HepG2 (cell line): ENCODE measurements at regions not wholly inside any gene's neighbourhood (a gene's known extent, or its start where the extent isn't known, plus 50 kb on each side); places are given as distances from the start of the nearest gene placed in this dataset.
A peak's percentile ranks its signal among the peaks of the same experiment; 100 is the strongest.

Source experiments
- ARNTL ChIP-seq: sonication (generic); formaldehyde crosslinking; IDR thresholded peaks from 2 replicates; pipeline ENCODE4 v1.4.0; 2020; ENCODE audit warnings: mild to moderate bottlenecking, missing genetic modification reagents
- ATRX ChIP-seq: sonication (generic); formaldehyde crosslinking; IDR thresholded peaks from 2 replicates; pipeline ENCODE4 v1.4.0; 2020; ENCODE audit warnings: missing genetic modification reagents, borderline replicate concordance
- FOSL2 ChIP-seq: sonication (generic); formaldehyde crosslinking; IDR thresholded peaks from 2 replicates; pipeline ENCODE4 v1.4.0; 2020; ENCODE audit warnings: missing genetic modification reagents
- HNRNPK ChIP-seq: fragments of 200-400 bp; formaldehyde crosslinking; IDR thresholded peaks from 2 replicates; pipeline ENCODE4 v1.6.1; 2018; ENCODE audit warnings: low read length, low read depth, moderate library complexity, mild to moderate bottlenecking; ENCODE audit not compliant: poor library complexity, severe bottlenecking
- KAT8 ChIP-seq: IDR thresholded peaks from 2 replicates; pipeline ENCODE4 v1.6.1; 2016; ENCODE audit warnings: missing genetic modification reagents, missing compliant biosample characterization
- NCOA2 ChIP-seq: sonication (generic); formaldehyde crosslinking; IDR thresholded peaks from 2 replicates; pipeline ENCODE4 v1.8.0; 2022; ENCODE audit warnings: inconsistent platforms
- NR3C1 ChIP-seq: sonication (generic); formaldehyde crosslinking; IDR thresholded peaks from 2 replicates; pipeline ENCODE4 v1.4.0; 2020; ENCODE audit warnings: missing genetic modification reagents
- SIN3A ChIP-seq: IDR thresholded peaks from 2 replicates; pipeline ENCODE4 v1.6.1; 2011; ENCODE audit warnings: low read depth, mild to moderate bottlenecking, control low read depth, low read length, borderline replicate concordance
- SMAD3 ChIP-seq: sonication (generic); formaldehyde crosslinking; IDR thresholded peaks from 2 replicates; pipeline ENCODE4 v1.4.0; 2020; ENCODE audit warnings: missing genetic modification reagents
- XRCC5 ChIP-seq: fragments of 200-400 bp; formaldehyde crosslinking; optimal IDR thresholded peaks from 2 replicates; pipeline ENCODE3; 2017; ENCODE audit warnings: mild to moderate bottlenecking, low read length
- TF ChIP-seq, protein P1 (sequence below): sonication (generic); formaldehyde crosslinking; IDR thresholded peaks from 2 replicates; pipeline ENCODE4 v1.5.0; 2020; ENCODE audit warnings: missing genetic modification reagents
- TF ChIP-seq, protein P2 (sequence below): sonication (generic); formaldehyde crosslinking; IDR thresholded peaks from 2 replicates; pipeline ENCODE4 v1.5.0; 2020; ENCODE audit warnings: mild to moderate bottlenecking, missing genetic modification reagents, borderline replicate concordance
- TF ChIP-seq, protein P3 (sequence below): sonication (generic); formaldehyde crosslinking; IDR thresholded peaks from 2 replicates; pipeline ENCODE4 v1.4.0; 2020; ENCODE audit warnings: missing genetic modification reagents, borderline replicate concordance
- TF ChIP-seq, protein P4 (sequence below): sonication (generic); formaldehyde crosslinking; IDR thresholded peaks from 2 replicates; pipeline ENCODE4 v1.5.0; 2020; ENCODE audit warnings: missing genetic modification reagents
- TF ChIP-seq, protein P5 (sequence below): sonication (generic); formaldehyde crosslinking; IDR thresholded peaks from 2 replicates; pipeline ENCODE4 v1.4.0; 2020; ENCODE audit warnings: missing genetic modification reagents
- TF ChIP-seq, protein P6 (sequence below): sonication (generic); formaldehyde crosslinking; IDR thresholded peaks from 2 replicates; pipeline ENCODE4 v1.5.0; 2020; ENCODE audit warnings: missing genetic modification reagents

DNA sequence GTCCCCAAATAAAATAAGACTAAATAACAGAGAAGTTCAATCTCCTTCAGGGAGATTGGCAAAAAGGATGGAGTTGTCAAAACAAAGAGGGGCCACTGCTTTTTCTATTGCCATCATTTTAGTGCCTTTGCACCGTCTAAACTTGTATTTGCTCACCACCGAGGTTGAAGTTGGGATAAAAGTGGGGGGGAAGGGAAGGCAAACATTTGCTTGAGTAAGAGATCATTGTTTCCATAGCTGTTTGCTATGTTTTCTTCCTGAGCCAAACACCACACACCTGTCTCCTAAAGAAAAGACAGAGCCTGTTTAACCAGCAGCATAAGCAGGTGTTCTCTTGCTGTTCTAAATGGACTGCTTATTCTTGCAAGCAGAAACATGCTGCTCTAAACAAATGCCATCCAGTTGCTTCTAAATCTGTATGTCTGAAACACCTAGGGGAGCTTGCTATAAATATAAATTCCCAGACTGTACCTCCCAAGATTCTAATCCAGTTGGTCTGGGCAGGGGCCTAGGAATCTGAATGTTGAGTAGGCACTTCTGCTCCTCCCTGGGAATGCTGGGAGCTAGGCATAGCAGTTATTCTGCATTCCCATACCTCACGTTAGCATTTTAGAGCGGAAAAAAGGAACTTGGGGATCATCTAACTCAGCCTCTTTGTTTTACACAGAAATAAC is 179.4 kb upstream of the ARL4C start (continued):
- TF ChIP-seq HNRNPK, result no peak
- TF ChIP-seq ATRX (CRISPR knock-in tag), result no peak
- TF ChIP-seq, protein P1, sequence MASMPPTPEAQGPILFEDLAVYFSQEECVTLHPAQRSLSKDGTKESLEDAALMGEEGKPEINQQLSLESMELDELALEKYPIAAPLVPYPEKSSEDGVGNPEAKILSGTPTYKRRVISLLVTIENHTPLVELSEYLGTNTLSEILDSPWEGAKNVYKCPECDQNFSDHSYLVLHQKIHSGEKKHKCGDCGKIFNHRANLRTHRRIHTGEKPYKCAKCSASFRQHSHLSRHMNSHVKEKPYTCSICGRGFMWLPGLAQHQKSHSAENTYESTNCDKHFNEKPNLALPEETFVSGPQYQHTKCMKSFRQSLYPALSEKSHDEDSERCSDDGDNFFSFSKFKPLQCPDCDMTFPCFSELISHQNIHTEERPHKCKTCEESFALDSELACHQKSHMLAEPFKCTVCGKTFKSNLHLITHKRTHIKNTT (CRISPR knock-in tag), result no peak
- peak; percentile 89 for TF ChIP-seq FOSL2
- TF ChIP-seq ARNTL, result 0 out of 2 replicates have a peak, but pooled peaks have one; percentile 64
- TF ChIP-seq, protein P2, sequence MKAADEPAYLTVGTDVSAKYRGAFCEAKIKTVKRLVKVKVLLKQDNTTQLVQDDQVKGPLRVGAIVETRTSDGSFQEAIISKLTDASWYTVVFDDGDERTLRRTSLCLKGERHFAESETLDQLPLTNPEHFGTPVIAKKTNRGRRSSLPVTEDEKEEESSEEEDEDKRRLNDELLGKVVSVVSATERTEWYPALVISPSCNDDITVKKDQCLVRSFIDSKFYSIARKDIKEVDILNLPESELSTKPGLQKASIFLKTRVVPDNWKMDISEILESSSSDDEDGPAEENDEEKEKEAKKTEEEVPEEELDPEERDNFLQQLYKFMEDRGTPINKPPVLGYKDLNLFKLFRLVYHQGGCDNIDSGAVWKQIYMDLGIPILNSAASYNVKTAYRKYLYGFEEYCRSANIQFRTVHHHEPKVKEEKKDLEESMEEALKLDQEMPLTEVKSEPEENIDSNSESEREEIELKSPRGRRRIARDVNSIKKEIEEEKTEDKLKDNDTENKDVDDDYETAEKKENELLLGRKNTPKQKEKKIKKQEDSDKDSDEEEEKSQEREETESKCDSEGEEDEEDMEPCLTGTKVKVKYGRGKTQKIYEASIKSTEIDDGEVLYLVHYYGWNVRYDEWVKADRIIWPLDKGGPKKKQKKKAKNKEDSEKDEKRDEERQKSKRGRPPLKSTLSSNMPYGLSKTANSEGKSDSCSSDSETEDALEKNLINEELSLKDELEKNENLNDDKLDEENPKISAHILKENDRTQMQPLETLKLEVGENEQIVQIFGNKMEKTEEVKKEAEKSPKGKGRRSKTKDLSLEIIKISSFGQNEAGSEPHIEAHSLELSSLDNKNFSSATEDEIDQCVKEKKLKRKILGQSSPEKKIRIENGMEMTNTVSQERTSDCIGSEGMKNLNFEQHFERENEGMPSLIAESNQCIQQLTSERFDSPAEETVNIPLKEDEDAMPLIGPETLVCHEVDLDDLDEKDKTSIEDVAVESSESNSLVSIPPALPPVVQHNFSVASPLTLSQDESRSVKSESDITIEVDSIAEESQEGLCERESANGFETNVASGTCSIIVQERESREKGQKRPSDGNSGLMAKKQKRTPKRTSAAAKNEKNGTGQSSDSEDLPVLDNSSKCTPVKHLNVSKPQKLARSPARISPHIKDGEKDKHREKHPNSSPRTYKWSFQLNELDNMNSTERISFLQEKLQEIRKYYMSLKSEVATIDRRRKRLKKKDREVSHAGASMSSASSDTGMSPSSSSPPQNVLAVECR (CRISPR knock-in tag), result peak; percentile 36; the same call in 1 of the 2 replicates
- TF ChIP-seq, protein P3, sequence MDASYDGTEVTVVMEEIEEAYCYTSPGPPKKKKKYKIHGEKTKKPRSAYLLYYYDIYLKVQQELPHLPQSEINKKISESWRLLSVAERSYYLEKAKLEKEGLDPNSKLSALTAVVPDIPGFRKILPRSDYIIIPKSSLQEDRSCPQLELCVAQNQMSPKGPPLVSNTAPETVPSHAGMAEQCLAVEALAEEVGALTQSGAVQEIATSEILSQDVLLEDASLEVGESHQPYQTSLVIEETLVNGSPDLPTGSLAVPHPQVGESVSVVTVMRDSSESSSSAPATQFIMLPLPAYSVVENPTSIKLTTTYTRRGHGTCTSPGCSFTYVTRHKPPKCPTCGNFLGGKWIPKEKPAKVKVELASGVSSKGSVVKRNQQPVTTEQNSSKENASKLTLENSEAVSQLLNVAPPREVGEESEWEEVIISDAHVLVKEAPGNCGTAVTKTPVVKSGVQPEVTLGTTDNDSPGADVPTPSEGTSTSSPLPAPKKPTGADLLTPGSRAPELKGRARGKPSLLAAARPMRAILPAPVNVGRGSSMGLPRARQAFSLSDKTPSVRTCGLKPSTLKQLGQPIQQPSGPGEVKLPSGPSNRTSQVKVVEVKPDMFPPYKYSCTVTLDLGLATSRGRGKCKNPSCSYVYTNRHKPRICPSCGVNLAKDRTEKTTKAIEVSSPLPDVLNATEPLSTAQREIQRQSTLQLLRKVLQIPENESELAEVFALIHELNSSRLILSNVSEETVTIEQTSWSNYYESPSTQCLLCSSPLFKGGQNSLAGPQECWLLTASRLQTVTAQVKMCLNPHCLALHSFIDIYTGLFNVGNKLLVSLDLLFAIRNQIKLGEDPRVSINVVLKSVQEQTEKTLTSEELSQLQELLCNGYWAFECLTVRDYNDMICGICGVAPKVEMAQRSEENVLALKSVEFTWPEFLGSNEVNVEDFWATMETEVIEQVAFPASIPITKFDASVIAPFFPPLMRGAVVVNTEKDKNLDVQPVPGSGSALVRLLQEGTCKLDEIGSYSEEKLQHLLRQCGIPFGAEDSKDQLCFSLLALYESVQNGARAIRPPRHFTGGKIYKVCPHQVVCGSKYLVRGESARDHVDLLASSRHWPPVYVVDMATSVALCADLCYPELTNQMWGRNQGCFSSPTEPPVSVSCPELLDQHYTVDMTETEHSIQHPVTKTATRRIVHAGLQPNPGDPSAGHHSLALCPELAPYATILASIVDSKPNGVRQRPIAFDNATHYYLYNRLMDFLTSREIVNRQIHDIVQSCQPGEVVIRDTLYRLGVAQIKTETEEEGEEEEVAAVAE (CRISPR knock-in tag), result peak; percentile 82; the same call in 1 of the 2 replicates
- TF ChIP-seq SIN3A, result no peak
- no peak for TF ChIP-seq SMAD3 (CRISPR knock-in tag)
- no peak for TF ChIP-seq NR3C1
- TF ChIP-seq XRCC5, result peak; percentile 16
- TF ChIP-seq, protein P4, sequence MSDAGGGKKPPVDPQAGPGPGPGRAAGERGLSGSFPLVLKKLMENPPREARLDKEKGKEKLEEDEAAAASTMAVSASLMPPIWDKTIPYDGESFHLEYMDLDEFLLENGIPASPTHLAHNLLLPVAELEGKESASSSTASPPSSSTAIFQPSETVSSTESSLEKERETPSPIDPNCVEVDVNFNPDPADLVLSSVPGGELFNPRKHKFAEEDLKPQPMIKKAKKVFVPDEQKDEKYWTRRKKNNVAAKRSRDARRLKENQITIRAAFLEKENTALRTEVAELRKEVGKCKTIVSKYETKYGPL (CRISPR knock-in tag), result no peak
- no peak; the same call in 1 of the 2 replicates for TF ChIP-seq KAT8 (CRISPR knock-in tag)
- TF ChIP-seq, protein P5, sequence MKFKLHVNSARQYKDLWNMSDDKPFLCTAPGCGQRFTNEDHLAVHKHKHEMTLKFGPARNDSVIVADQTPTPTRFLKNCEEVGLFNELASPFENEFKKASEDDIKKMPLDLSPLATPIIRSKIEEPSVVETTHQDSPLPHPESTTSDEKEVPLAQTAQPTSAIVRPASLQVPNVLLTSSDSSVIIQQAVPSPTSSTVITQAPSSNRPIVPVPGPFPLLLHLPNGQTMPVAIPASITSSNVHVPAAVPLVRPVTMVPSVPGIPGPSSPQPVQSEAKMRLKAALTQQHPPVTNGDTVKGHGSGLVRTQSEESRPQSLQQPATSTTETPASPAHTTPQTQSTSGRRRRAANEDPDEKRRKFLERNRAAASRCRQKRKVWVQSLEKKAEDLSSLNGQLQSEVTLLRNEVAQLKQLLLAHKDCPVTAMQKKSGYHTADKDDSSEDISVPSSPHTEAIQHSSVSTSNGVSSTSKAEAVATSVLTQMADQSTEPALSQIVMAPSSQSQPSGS (CRISPR knock-in tag), result peak; percentile 39; the same call in 1 of the 2 replicates
- peak; percentile 97 for TF ChIP-seq NCOA2 (CRISPR knock-in tag)
- TF ChIP-seq, protein P6, sequence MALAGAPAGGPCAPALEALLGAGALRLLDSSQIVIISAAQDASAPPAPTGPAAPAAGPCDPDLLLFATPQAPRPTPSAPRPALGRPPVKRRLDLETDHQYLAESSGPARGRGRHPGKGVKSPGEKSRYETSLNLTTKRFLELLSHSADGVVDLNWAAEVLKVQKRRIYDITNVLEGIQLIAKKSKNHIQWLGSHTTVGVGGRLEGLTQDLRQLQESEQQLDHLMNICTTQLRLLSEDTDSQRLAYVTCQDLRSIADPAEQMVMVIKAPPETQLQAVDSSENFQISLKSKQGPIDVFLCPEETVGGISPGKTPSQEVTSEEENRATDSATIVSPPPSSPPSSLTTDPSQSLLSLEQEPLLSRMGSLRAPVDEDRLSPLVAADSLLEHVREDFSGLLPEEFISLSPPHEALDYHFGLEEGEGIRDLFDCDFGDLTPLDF (CRISPR knock-in tag), result no peak
